ENCODE measurements at regions not wholly inside any gene's neighbourhood (a gene's known extent, or its start where the extent isn't known, plus 50 kb on each side); places are given as distances from the start of the nearest gene placed in this dataset.

DNA sequence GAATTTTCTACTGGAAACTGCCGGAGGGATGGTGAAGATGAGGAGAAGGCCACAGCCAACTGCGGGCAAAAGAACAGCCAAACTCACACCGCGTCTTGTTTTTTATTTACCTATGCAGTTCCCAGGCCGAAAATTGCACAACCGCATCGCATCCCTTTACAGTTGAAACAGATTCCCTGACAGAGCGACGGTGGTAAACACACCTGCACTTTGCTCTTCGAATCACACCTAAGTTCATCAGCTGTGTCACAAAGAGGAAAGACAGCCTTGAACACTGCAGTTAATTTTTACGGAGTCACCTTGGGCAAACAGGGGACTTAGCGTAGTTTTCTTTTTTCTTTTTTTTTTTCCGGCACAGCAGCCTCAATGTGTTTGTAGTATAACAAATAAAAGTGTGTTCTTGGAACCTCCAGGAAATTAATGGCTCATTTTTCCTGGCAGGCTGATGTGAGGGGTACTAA is 272.0 kb upstream of the DIO3 start:
- TF ChIP-seq EZH2 (IDR thresholded peaks at IDR 0.05; ENCODE audit: borderline replicate concordance, low read depth, low read length, severe bottlenecking) (no peak), CTCF (IDR thresholded peaks at IDR 0.05; ENCODE audit: borderline replicate concordance, extremely low read depth, low read length, poor library complexity, severe bottlenecking) (no peak)
- no peaks in the 10 kb centered on the region for H3K9me3 ChIP-seq (ENCODE audit: insufficient read depth, low read length, severe bottlenecking)
- DNase-seq (no peak), ATAC-seq (ENCODE audit: insufficient read depth, low read depth) (no peak)
- no peaks in the 10 kb centered on the region for H3K79me2 ChIP-seq (ENCODE audit: insufficient read depth, low read length)
- no peak overlapping the region for H3K4me3 ChIP-seq (ENCODE audit: low read depth in 1 of 2, low read length in 2 of 2)
- no peak overlapping the region for H3K4me2 ChIP-seq (ENCODE audit: insufficient read depth, low read length)
- no peaks in the 10 kb centered on the region for H3K36me3 ChIP-seq (ENCODE audit: insufficient read depth, low read length)
- H2AFZ ChIP-seq (ENCODE audit: low read depth, low read length) = no peak overlapping the region
- no peak overlapping the region for H3K9ac ChIP-seq (ENCODE audit: low read depth, low read length)
- peaks cover 28% of the 10 kb centered on the region for H3K27me3 ChIP-seq (ENCODE audit: insufficient read depth, low read length, poor library complexity)
- H3K27ac ChIP-seq (ENCODE audit: low read length) = no peak overlapping the region
- H3K4me1 ChIP-seq (ENCODE audit: insufficient read depth, low read length) = no peaks in the 10 kb centered on the region
- H4K20me1 ChIP-seq (ENCODE audit: insufficient read depth, low read length) = no peaks in the 10 kb centered on the region

DNA sequence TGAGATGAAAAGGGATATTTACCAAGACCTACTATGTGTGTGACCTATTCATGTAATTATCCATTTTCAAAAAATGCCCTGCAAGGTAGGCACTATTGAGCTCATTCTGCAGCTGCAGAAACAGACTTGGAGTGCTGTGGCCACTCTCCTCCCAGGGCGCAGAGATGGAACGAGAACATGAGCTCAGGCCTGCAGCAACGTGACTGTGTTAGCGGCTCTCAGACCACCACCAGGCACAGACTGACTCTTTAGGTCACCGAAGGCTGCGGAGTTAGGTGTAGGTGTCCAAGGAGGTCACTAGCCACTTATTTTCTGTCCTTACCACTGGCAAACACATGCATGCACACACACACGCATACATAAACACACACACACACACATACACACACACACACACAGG is 271.4 kb upstream of the DIO3 start:
- Histone ChIP-seq H3K4me3 (ENCODE audit: low read depth in 1 of 2, low read length in 2 of 2) (no peak overlapping the region), H3K9ac (ENCODE audit: low read depth, low read length) (no peak overlapping the region), H3K79me2 (ENCODE audit: insufficient read depth, low read length) (no peaks in the 10 kb centered on the region), H2AFZ (ENCODE audit: low read depth, low read length) (no peak overlapping the region), H3K9me3 (ENCODE audit: insufficient read depth, low read length, severe bottlenecking) (no peaks in the 10 kb centered on the region), H4K20me1 (ENCODE audit: insufficient read depth, low read length) (no peaks in the 10 kb centered on the region), H3K4me2 (ENCODE audit: insufficient read depth, low read length) (no peak overlapping the region), H3K27me3 (ENCODE audit: insufficient read depth, low read length, poor library complexity) (peaks cover 28% of the 10 kb centered on the region), H3K36me3 (ENCODE audit: insufficient read depth, low read length) (no peaks in the 10 kb centered on the region), H3K27ac (ENCODE audit: low read length) (no peak overlapping the region), H3K4me1 (ENCODE audit: insufficient read depth, low read length) (no peaks in the 10 kb centered on the region)
- ATAC-seq (ENCODE audit: insufficient read depth, low read depth) (no peak), DNase-seq (no peak)
- TF ChIP-seq CTCF (IDR thresholded peaks at IDR 0.05; ENCODE audit: borderline replicate concordance, extremely low read depth, low read length, poor library complexity, severe bottlenecking) (no peak), EZH2 (IDR thresholded peaks at IDR 0.05; ENCODE audit: borderline replicate concordance, low read depth, low read length, severe bottlenecking) (no peak)

- TF ChIP-seq CTCF (IDR thresholded peaks at IDR 0.05; ENCODE audit: borderline replicate concordance, extremely low read depth, low read length, poor library complexity, severe bottlenecking) (no peak), EZH2 (IDR thresholded peaks at IDR 0.05; ENCODE audit: borderline replicate concordance, low read depth, low read length, severe bottlenecking) (no peak)
- Histone ChIP-seq H3K79me2 (ENCODE audit: insufficient read depth, low read length) (no peaks in the 10 kb centered on the region), H3K9ac (ENCODE audit: low read depth, low read length) (no peak overlapping the region), H3K27me3 (ENCODE audit: insufficient read depth, low read length, poor library complexity) (peaks cover 23% of the 10 kb centered on the region), H2AFZ (ENCODE audit: low read depth, low read length) (no peak overlapping the region), H3K4me3 (ENCODE audit: low read depth in 1 of 2, low read length in 2 of 2) (no peak overlapping the region), H3K4me2 (ENCODE audit: insufficient read depth, low read length) (no peak overlapping the region), H3K36me3 (ENCODE audit: insufficient read depth, low read length) (no peaks in the 10 kb centered on the region), H3K9me3 (ENCODE audit: insufficient read depth, low read length, severe bottlenecking) (no peaks in the 10 kb centered on the region), H3K4me1 (ENCODE audit: insufficient read depth, low read length) (no peaks in the 10 kb centered on the region), H3K27ac (ENCODE audit: low read length) (no peak overlapping the region), H4K20me1 (ENCODE audit: insufficient read depth, low read length) (no peaks in the 10 kb centered on the region)
- ATAC-seq (ENCODE audit: insufficient read depth, low read depth) = no peak
- no peak for DNase-seq
Observed at GRCh38 chr14:101290611-101291010, 270.7 kb upstream of the DIO3 start.

DNA sequence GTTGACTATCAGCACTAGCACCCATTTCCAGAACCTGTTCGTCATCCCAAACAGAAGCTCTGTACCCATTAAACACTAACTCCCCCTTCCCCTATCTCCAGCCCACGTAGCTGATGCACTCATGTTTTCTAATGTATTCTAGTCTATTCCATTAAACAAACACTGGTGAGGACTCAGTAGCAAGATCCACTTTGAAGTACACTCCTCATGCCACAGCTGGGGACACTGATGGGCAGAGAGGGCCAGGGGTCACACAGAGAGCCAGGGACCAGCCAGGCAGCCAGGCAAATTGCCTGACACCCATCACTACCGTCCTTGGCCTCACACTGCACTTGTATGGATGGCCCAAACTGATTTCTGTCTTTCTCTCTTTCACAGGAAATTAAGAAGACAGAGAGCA is 269.9 kb upstream of the DIO3 start:
- no peak for ATAC-seq (ENCODE audit: insufficient read depth, low read depth)
- no peak overlapping the region for H3K4me2 ChIP-seq (ENCODE audit: insufficient read depth, low read length)
- H3K27me3 ChIP-seq (ENCODE audit: insufficient read depth, low read length, poor library complexity) = peaks cover 23% of the 10 kb centered on the region
- H3K9ac ChIP-seq (ENCODE audit: low read depth, low read length) = no peak overlapping the region
- no peaks in the 10 kb centered on the region for H4K20me1 ChIP-seq (ENCODE audit: insufficient read depth, low read length)
- no peak overlapping the region for H2AFZ ChIP-seq (ENCODE audit: low read depth, low read length)
- TF ChIP-seq CTCF (IDR thresholded peaks at IDR 0.05; ENCODE audit: borderline replicate concordance, extremely low read depth, low read length, poor library complexity, severe bottlenecking) (no peak), EZH2 (IDR thresholded peaks at IDR 0.05; ENCODE audit: borderline replicate concordance, low read depth, low read length, severe bottlenecking) (no peak)
- H3K36me3 ChIP-seq (ENCODE audit: insufficient read depth, low read length) = no peaks in the 10 kb centered on the region
- H3K4me3 ChIP-seq (ENCODE audit: low read depth in 1 of 2, low read length in 2 of 2) = no peak overlapping the region
- no peaks in the 10 kb centered on the region for H3K4me1 ChIP-seq (ENCODE audit: insufficient read depth, low read length)
- H3K79me2 ChIP-seq (ENCODE audit: insufficient read depth, low read length) = no peaks in the 10 kb centered on the region
- no peak for DNase-seq
- no peak overlapping the region for H3K27ac ChIP-seq (ENCODE audit: low read length)
- H3K9me3 ChIP-seq (ENCODE audit: insufficient read depth, low read length, severe bottlenecking) = no peaks in the 10 kb centered on the region
